Endothelial cell (in vitro differentiated cells): ENCODE measurements at regions not wholly inside any gene's neighbourhood (a gene's known extent, or its start where the extent isn't known, plus 50 kb on each side); places are given as distances from the start of the nearest gene placed in this dataset.
"Not testable (repeated sequence)": the region's sequence is repeated elsewhere in the genome, so short reads cannot be mapped to it uniquely, and the experiment has no call there.

ENCODE experiments used
- DNase-seq: peaks from one replicate; pipeline ENCODE4 v3.0.0; 2021; ENCODE audit warnings: low spot score
- H3K27ac Mint-ChIP-seq: one replicate; pipeline ENCODE4 v1.8.0; 2021; ENCODE audit warnings: mixed read lengths, inconsistent platforms; ENCODE audit not compliant: unreplicated experiment
- H3K27me3 Mint-ChIP-seq: one replicate; pipeline ENCODE4 v1.8.0; 2021; ENCODE audit warnings: mild to moderate bottlenecking, moderate library complexity, mixed read lengths, inconsistent platforms; ENCODE audit not compliant: unreplicated experiment
- H3K36me3 Mint-ChIP-seq: one replicate; pipeline ENCODE4 v1.8.0; 2021; ENCODE audit warnings: mild to moderate bottlenecking, low read depth, mixed read lengths, inconsistent platforms; ENCODE audit not compliant: unreplicated experiment
- H3K4me1 Mint-ChIP-seq: one replicate; pipeline ENCODE4 v1.8.0; 2021; ENCODE audit warnings: mild to moderate bottlenecking, mixed read lengths, inconsistent platforms; ENCODE audit not compliant: unreplicated experiment
- H3K4me3 Mint-ChIP-seq: one replicate; pipeline ENCODE4 v1.8.0; 2021; ENCODE audit warnings: mild to moderate bottlenecking, mixed read lengths, inconsistent platforms; ENCODE audit not compliant: unreplicated experiment
- H3K9me3 Mint-ChIP-seq: one replicate; pipeline ENCODE4 v1.8.0; 2021; ENCODE audit warnings: mixed read lengths, inconsistent platforms; ENCODE audit not compliant: unreplicated experiment
- CTCF ChIP-seq: fragments of 200-600 bp; sonication (generic); IDR thresholded peaks from one replicate; pipeline ENCODE4 v1.5.0; 2021; ENCODE audit warnings: antibody characterized with exemption; ENCODE audit not compliant: unreplicated experiment

GRCh38 chr12:91722072-91722471 is 423.6 kb downstream of the BTG1 start:
- no peak for TF ChIP-seq CTCF
- H3K4me3 Mint-ChIP-seq = no peak overlapping the region
- no peaks in the 10 kb centered on the region for H3K27me3 Mint-ChIP-seq
- no peaks in the 10 kb centered on the region for H3K9me3 Mint-ChIP-seq
- DNase-seq = no peak
- H3K27ac Mint-ChIP-seq = no peak overlapping the region
- H3K4me1 Mint-ChIP-seq = no peaks in the 10 kb centered on the region
- H3K36me3 Mint-ChIP-seq = no peaks in the 10 kb centered on the region

GRCh38 chr12:91721023-91721422 is 424.6 kb downstream of the BTG1 start:
- no peaks in the 10 kb centered on the region for H3K36me3 Mint-ChIP-seq
- no peak for TF ChIP-seq CTCF
- no peaks in the 10 kb centered on the region for H3K9me3 Mint-ChIP-seq
- DNase-seq = no peak
- H3K27me3 Mint-ChIP-seq = no peaks in the 10 kb centered on the region
- no peak overlapping the region for H3K27ac Mint-ChIP-seq
- no peak overlapping the region for H3K4me3 Mint-ChIP-seq
- H3K4me1 Mint-ChIP-seq = no peaks in the 10 kb centered on the region

GRCh38 chr12:91718326-91718725 is 427.3 kb downstream of the BTG1 start:
- no peak for DNase-seq
- Mint-ChIP-seq H3K9me3 (no peaks in the 10 kb centered on the region), H3K27me3 (no peaks in the 10 kb centered on the region), H3K4me3 (no peak overlapping the region), H3K27ac (no peak overlapping the region), H3K4me1 (no peaks in the 10 kb centered on the region), H3K36me3 (no peaks in the 10 kb centered on the region)
- no peak for TF ChIP-seq CTCF

GRCh38 chr12:91717804-91718203 is 427.8 kb downstream of the BTG1 start:
- TF ChIP-seq CTCF = no peak
- Mint-ChIP-seq H3K4me1 (no peaks in the 10 kb centered on the region), H3K4me3 (no peak overlapping the region), H3K27me3 (no peaks in the 10 kb centered on the region), H3K36me3 (no peaks in the 10 kb centered on the region), H3K27ac (no peak overlapping the region), H3K9me3 (no peaks in the 10 kb centered on the region)
- DNase-seq = no peak

- H3K4me3 Mint-ChIP-seq, H3K27me3 Mint-ChIP-seq, H3K27ac Mint-ChIP-seq, DNase-seq, H3K9me3 Mint-ChIP-seq, H3K4me1 Mint-ChIP-seq, H3K36me3 Mint-ChIP-seq: not testable (repeated sequence)
These were observed 433.7 kb downstream of the BTG1 start for GRCh38 chr12:91711925-91712324.

- Mint-ChIP-seq H3K36me3 (no peaks in the 10 kb centered on the region), H3K4me1 (no peaks in the 10 kb centered on the region), H3K27ac (no peak overlapping the region), H3K9me3 (no peaks in the 10 kb centered on the region), H3K27me3 (no peaks in the 10 kb centered on the region), H3K4me3 (no peak overlapping the region)
- TF ChIP-seq CTCF = no peak
- no peak for DNase-seq
These were observed 439.2 kb downstream of the BTG1 start for GRCh38 chr12:91706466-91706865.
